Prostate gland (tissue), 2 donors: ENCODE measurements at regions not wholly inside any gene's neighbourhood (a gene's known extent, or its start where the extent isn't known, plus 50 kb on each side); places are given as distances from the start of the nearest gene placed in this dataset.

Experiments used
- DNase-seq: peaks from one replicate; pipeline ENCODE4 v3.0.0-alpha.2; 2019; ENCODE audit warnings: low spot score
- H3K27ac ChIP-seq, 2 donors: fragments of 200-600 bp; sonication (generic); 2 replicates each; pipeline ENCODE4 v1.5.1; 2017 to 2019
- H3K27me3 ChIP-seq: fragments of 200-600 bp; sonication (generic); replicated peaks from 2 replicates; pipeline ENCODE4 v1.5.1; 2019; ENCODE audit not compliant: insufficient read depth
- H3K36me3 ChIP-seq, 2 donors: fragments of 200-600 bp; sonication (generic); 1 replicate in 1 of 2; 2 replicates in 1 of 2; pipeline versions ENCODE4 v1.5.1 to v1.8.1; 2017 to 2019
- H3K4me1 ChIP-seq: fragments of 200-600 bp; sonication (generic); replicated peaks from 2 replicates; pipeline ENCODE4 v1.5.1; 2019
- H3K4me3 ChIP-seq, 2 donors: fragments of 200-600 bp; sonication (generic); 2 replicates each; pipeline ENCODE4 v1.5.1; 2017 to 2019
- H3K9me3 ChIP-seq: fragments of 200-600 bp; sonication (generic); 2 replicates; pipeline ENCODE4 v1.5.1; 2017
- CTCF ChIP-seq, 4 experiments: fragments of 200-600 bp in 2 of 4; fragments of 450-650 bp in 2 of 4; sonication (generic) in 2 of 4; IDR thresholded peaks; 1 replicate in 3 of 4; 2 replicates in 1 of 4; pipeline ENCODE4 v1.5.1; 2016 to 2019; ENCODE audit warnings: antibody characterized with exemption in 4 of 4, mild to moderate bottlenecking in 2 of 4, moderate library complexity in 2 of 4
- POLR2A ChIP-seq: fragments of 450-650 bp; IDR thresholded peaks from one replicate; pipeline ENCODE4 v1.6.1; 2016; ENCODE audit warnings: antibody characterized with exemption, mild to moderate bottlenecking
- POLR2AphosphoS5 ChIP-seq: sonication (generic); formaldehyde crosslinking; IDR thresholded peaks from one replicate; pipeline ENCODE4 v1.6.1; 2017; ENCODE audit warnings: antibody characterized with exemption
- WGBS: methylation state at CpG from one replicate; pipeline ENCODE4 v1.1.5; 2018; 5-methylcytosine and 5-hydroxymethylcytosine counted together
- intact Hi-C: fragments of 100-400 bp; cut with DNase I; formaldehyde crosslinking; loops from one replicate; pipeline ENCODE4 v1.14.2; 2022

GRCh38 chr11:98835335-98835734 lies 185.4 kb upstream of the CNTN5 start:
- H3K36me3 ChIP-seq: no peaks in the 10 kb centered on the region
- no peak overlapping the region for H3K4me3 ChIP-seq
- 54% methylated on average over 2 of the region's 2 CpGs for WGBS
- no peaks in the 10 kb centered on the region for H3K9me3 ChIP-seq
- intact Hi-C loops: no loop called here
- H3K27me3 ChIP-seq: no peaks in the 10 kb centered on the region
- no peaks in the 10 kb centered on the region for H3K4me1 ChIP-seq
- no peak overlapping the region for H3K27ac ChIP-seq
- DNase-seq: no peak
- no peak for TF ChIP-seq POLR2A
- no peak for TF ChIP-seq CTCF (IDR thresholded peaks at IDR 0.05)
- TF ChIP-seq POLR2AphosphoS5: no peak

DNA sequence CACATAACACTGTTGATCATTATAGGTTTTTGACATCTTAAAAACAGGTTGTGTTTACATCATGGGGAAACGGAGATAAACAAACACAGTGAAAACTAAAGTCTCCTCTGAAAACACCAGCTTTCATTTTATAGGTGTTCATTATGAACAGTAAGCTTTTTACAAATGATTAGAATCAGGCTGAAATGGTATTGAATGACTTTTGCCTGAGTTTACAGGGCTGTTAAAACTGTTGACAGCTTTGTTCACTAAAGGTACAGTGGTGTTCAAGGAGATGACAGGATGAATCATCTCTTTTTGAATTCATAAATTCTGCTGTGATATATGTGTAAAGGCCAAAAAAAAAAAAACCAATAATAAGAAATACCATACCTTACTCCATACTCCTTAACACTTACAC lies 184.6 kb upstream of the CNTN5 start:
- H3K27me3 ChIP-seq: no peaks in the 10 kb centered on the region
- H3K4me3 ChIP-seq: no peak overlapping the region
- no peaks in the 10 kb centered on the region for H3K9me3 ChIP-seq
- no peaks in the 10 kb centered on the region for H3K36me3 ChIP-seq
- intact Hi-C loops: no loop called here
- DNase-seq: no peak
- no peak overlapping the region for H3K27ac ChIP-seq
- no peaks in the 10 kb centered on the region for H3K4me1 ChIP-seq
- TF ChIP-seq CTCF (IDR thresholded peaks at IDR 0.05): no peak
- TF ChIP-seq POLR2AphosphoS5: no peak
- no peak for TF ChIP-seq POLR2A
- WGBS: 30% methylated on average over 1 of the region's 1 CpG

DNA sequence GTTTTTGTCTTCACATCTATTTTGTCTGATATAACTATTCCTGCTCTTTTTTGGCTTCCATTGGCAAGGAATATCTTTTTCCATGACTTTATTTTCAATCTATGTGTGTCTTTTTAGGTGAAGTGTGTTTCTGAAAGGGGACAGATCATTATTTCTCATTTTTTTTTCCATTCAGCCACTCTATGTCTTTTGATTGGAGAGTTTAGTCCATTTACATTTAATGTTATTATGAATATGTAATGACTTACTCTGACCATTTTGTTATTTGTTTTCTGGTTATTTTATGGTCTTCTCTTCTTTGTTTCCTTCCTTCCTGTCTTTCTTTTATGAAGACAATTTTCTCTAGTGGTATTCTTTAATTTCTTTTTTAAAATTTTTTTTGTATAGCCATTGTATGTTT lies 178.6 kb upstream of the CNTN5 start:
- DNase-seq: no peak
- TF ChIP-seq CTCF (IDR thresholded peaks at IDR 0.05) (no peak), POLR2AphosphoS5 (no peak), POLR2A (no peak)
- H3K27me3 ChIP-seq: no peaks in the 10 kb centered on the region
- H3K4me1 ChIP-seq: no peaks in the 10 kb centered on the region
- H3K4me3 ChIP-seq: no peak overlapping the region
- H3K9me3 ChIP-seq: no peaks in the 10 kb centered on the region
- no peaks in the 10 kb centered on the region for H3K36me3 ChIP-seq
- no peak overlapping the region for H3K27ac ChIP-seq
- intact Hi-C loops: no loop called here

GRCh38 chr11:98862169-98862568 lies 158.6 kb upstream of the CNTN5 start:
- H3K9me3 ChIP-seq: no peaks in the 10 kb centered on the region
- no peak for TF ChIP-seq CTCF (IDR thresholded peaks at IDR 0.05)
- TF ChIP-seq POLR2AphosphoS5: no peak
- TF ChIP-seq POLR2A: no peak
- no peaks in the 10 kb centered on the region for H3K27me3 ChIP-seq
- no peak overlapping the region for H3K4me3 ChIP-seq
- no peaks in the 10 kb centered on the region for H3K4me1 ChIP-seq
- intact Hi-C loops: no loop called here
- H3K27ac ChIP-seq: no peak overlapping the region
- DNase-seq: no peak
- 61% methylated on average over 5 of the region's 5 CpGs for WGBS
- H3K36me3 ChIP-seq: no peaks in the 10 kb centered on the region

GRCh38 chr11:98871690-98872089 lies 149.1 kb upstream of the CNTN5 start:
- Histone ChIP-seq H3K27me3 (no peaks in the 10 kb centered on the region), H3K4me3 (no peak overlapping the region), H3K36me3 (no peaks in the 10 kb centered on the region), H3K4me1 (no peaks in the 10 kb centered on the region), H3K9me3 (no peaks in the 10 kb centered on the region), H3K27ac (no peak overlapping the region)
- no peak for TF ChIP-seq POLR2A
- TF ChIP-seq POLR2AphosphoS5: no peak
- TF ChIP-seq CTCF (IDR thresholded peaks at IDR 0.05): no peak
- intact Hi-C loops: no loop called here
- 81% methylated on average over 3 of the region's 3 CpGs for WGBS
- no peak for DNase-seq
